Adipocyte (in vitro differentiated cells): ENCODE measurements at regions not wholly inside any gene's neighbourhood (a gene's known extent, or its start where the extent isn't known, plus 50 kb on each side); places are given as distances from the start of the nearest gene placed in this dataset.

Source experiments
- DNase-seq: peaks from one replicate; pipeline ENCODE4 v3.0.0-alpha.2; 2015; ENCODE audit warnings: low read depth
- H3K27me3 ChIP-seq: replicated peaks from 2 replicates; pipeline ENCODE4 v1.7.0; 2013; ENCODE audit warnings: mild to moderate bottlenecking, low read length, moderate library complexity; ENCODE audit not compliant: control insufficient read depth, insufficient read depth
- H3K36me3 ChIP-seq: 2 replicates; pipeline ENCODE4 v1.7.0; 2013; ENCODE audit warnings: low read length, mild to moderate bottlenecking, moderate library complexity; ENCODE audit not compliant: control insufficient read depth, insufficient read depth, severe bottlenecking
- H3K4me1 ChIP-seq: 2 replicates; pipeline ENCODE4 v1.7.0; 2013; ENCODE audit warnings: mild to moderate bottlenecking, low read length, moderate library complexity; ENCODE audit not compliant: control insufficient read depth, insufficient read depth
- H3K4me3 ChIP-seq: 2 replicates; pipeline ENCODE4 v1.7.0; 2013; ENCODE audit warnings: mild to moderate bottlenecking, low read length, moderate library complexity
- H3K9ac ChIP-seq: 2 replicates; pipeline ENCODE4 v1.7.0; 2013; ENCODE audit warnings: mild to moderate bottlenecking, low read length, moderate library complexity
- H3K9me3 ChIP-seq: 2 replicates; pipeline ENCODE4 v1.7.0; 2013; ENCODE audit warnings: mild to moderate bottlenecking, low read length, moderate library complexity; ENCODE audit not compliant: control insufficient read depth

GRCh38 chr7:68438811-68439210 is 1159.5 kb upstream of the AUTS2 start:
- H3K36me3 ChIP-seq = no peaks in the 10 kb centered on the region
- no peak overlapping the region for H3K9ac ChIP-seq
- H3K4me3 ChIP-seq = no peak overlapping the region
- peaks cover 2% of the 10 kb centered on the region for H3K4me1 ChIP-seq
- DNase-seq = no peak
- H3K9me3 ChIP-seq = peaks cover 3% of the 10 kb centered on the region
- H3K27me3 ChIP-seq = no peaks in the 10 kb centered on the region

DNA sequence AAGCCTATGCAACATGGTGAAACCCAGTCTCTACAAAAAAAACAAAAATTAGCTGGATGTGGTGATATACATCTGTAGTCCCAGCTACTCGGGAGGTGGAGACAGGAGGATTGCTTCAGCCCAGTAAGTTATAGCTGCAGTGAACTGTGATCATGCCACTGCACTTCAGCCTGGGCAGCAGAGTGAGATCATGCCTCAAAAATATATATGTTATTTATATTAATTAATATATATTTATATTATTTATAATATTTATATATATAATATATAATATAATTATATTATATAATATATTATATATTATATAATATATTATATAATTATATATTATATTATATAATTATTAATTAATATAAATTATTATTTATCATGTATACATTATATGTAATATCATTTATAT is 1158.4 kb upstream of the AUTS2 start:
- Histone ChIP-seq H3K4me1 (no peaks in the 10 kb centered on the region), H3K27me3 (no peaks in the 10 kb centered on the region), H3K9ac (no peak overlapping the region), H3K4me3 (no peak overlapping the region), H3K9me3 (peaks cover 3% of the 10 kb centered on the region), H3K36me3 (no peaks in the 10 kb centered on the region)
- DNase-seq = no peak

DNA sequence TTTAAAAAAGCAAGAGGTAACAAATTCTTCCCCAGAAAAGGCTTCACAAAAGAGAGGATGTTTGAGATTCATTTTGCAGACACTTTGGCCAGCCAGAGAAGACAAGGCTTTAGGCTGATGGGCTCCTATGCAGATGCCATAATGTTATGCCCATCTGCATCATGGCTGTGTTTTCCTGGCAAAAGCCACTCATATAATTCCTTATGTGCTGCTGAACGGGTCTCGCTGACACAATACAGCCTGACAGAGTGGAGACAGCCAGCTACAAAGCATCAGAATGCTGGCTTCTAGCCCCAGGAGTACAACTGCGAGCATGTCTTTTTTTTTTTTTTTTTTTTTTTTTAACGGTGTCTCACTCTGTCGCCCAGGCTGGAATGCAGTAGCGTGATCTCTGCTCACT is 1157.4 kb upstream of the AUTS2 start:
- DNase-seq = no peak

GRCh38 chr7:68441645-68442044 is 1156.6 kb upstream of the AUTS2 start:
- no peaks in the 10 kb centered on the region for H3K4me1 ChIP-seq
- no peak for DNase-seq
- H3K9me3 ChIP-seq = peaks cover 3% of the 10 kb centered on the region
- H3K9ac ChIP-seq = no peak overlapping the region
- H3K27me3 ChIP-seq = no peaks in the 10 kb centered on the region
- H3K4me3 ChIP-seq = no peak overlapping the region
- no peaks in the 10 kb centered on the region for H3K36me3 ChIP-seq

More for the DNA sequence above, 1157.4 kb upstream of the AUTS2 start:
- Histone ChIP-seq H3K4me3 (no peak overlapping the region), H3K9me3 (peaks cover 3% of the 10 kb centered on the region), H3K9ac (no peak overlapping the region), H3K36me3 (no peaks in the 10 kb centered on the region), H3K27me3 (no peaks in the 10 kb centered on the region), H3K4me1 (no peaks in the 10 kb centered on the region)

DNA sequence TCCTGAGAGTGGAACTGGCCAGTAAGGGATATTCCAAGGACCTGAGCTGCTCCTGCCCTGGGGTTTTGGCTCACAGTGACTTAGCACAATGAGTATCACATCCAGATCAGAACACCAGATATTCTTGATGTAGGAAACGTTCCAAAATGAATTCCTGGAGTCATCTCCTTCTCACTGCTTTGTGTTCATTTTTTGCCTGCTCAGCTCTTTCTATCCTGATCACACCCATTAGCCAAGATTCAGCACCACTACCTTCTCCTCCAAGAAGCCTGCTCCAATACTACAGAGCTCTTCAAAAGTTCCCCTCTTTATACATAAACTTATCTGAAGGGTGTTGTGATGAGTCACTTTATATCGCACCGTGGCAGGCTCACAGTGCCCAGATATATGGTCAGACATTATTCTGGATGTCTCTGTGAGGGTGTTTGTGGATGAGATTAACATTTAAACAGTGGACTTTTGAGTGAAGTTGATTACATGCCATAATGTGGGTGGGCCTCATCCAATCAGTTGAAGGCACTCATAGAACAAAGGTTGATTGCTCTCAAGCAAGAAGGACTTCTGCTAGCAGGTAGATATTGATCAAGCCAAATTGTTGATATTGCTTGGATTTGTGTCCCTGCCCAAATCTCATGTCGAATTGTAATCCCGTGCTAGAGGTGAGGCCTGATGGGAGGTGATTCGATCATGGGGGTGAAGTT is 1155.2 kb upstream of the AUTS2 start:
- DNase-seq = no peak
- no peaks in the 10 kb centered on the region for H3K27me3 ChIP-seq
- no peaks in the 10 kb centered on the region for H3K9me3 ChIP-seq

DNA sequence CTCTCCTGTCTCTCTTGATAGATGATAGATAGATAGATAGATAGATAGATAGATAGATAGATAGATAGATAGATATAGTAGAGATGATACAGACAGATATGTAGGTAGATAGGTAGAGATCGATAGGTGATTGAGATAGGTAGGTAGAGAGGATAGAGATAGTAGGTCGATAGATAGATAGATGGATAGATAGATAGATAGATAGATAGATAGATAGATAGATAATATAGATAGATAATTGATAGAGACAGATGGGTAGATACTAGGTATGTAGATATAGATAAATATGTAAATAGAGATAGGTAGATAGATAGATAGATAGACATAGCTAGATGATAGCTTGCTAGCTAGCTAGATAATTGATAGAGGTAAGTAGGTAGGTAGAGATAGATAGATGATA is 1154.2 kb upstream of the AUTS2 start:
- H3K4me3 ChIP-seq = no peak overlapping the region
- H3K36me3 ChIP-seq = no peaks in the 10 kb centered on the region
- H3K4me1 ChIP-seq = no peaks in the 10 kb centered on the region
- H3K9ac ChIP-seq = no peak overlapping the region
- no peaks in the 10 kb centered on the region for H3K27me3 ChIP-seq
- DNase-seq = no peak
- no peaks in the 10 kb centered on the region for H3K9me3 ChIP-seq

More for the DNA sequence above, 1155.2 kb upstream of the AUTS2 start:
- no peak overlapping the region for H3K4me3 ChIP-seq
- no peaks in the 10 kb centered on the region for H3K36me3 ChIP-seq
- H3K4me1 ChIP-seq = no peaks in the 10 kb centered on the region
- no peak overlapping the region for H3K9ac ChIP-seq

DNA sequence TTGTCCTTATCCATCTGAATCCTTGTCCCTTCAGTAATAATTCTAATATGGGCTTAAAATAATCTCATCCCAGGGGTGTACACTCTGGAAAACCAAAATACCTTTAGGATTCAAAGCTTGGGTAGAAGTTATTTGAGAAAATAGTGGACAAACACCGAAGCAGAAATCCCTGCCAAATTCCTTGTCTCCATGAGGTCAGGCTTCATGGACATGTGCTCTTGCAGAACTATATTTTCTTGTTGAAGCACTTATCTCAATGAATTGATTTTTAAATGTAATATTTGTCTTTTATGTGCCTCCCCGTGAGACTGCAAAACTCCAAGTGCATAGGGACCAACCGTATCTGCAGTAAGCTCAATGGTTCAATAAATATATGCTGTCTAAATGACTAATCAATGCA is 1153.3 kb upstream of the AUTS2 start:
- Histone ChIP-seq H3K9me3 (no peaks in the 10 kb centered on the region), H3K27me3 (no peaks in the 10 kb centered on the region), H3K4me3 (no peak overlapping the region), H3K9ac (no peak overlapping the region), H3K36me3 (no peaks in the 10 kb centered on the region), H3K4me1 (no peaks in the 10 kb centered on the region)
- DNase-seq = no peak

GRCh38 chr7:68446183-68446582 is 1152.1 kb upstream of the AUTS2 start:
- DNase-seq = no peak
- H3K36me3 ChIP-seq = no peaks in the 10 kb centered on the region

GRCh38 chr7:68449099-68449498 is 1149.2 kb upstream of the AUTS2 start:
- H3K9ac ChIP-seq = no peak overlapping the region
- no peaks in the 10 kb centered on the region for H3K9me3 ChIP-seq
- no peaks in the 10 kb centered on the region for H3K36me3 ChIP-seq
- H3K4me3 ChIP-seq = no peak overlapping the region
- no peak for DNase-seq
- no peaks in the 10 kb centered on the region for H3K4me1 ChIP-seq
- no peaks in the 10 kb centered on the region for H3K27me3 ChIP-seq

More at GRCh38 chr7:68446183-68446582, 1152.1 kb upstream of the AUTS2 start:
- Histone ChIP-seq H3K4me1 (no peaks in the 10 kb centered on the region), H3K4me3 (no peak overlapping the region), H3K9me3 (no peaks in the 10 kb centered on the region), H3K9ac (no peak overlapping the region), H3K27me3 (no peaks in the 10 kb centered on the region)

DNA sequence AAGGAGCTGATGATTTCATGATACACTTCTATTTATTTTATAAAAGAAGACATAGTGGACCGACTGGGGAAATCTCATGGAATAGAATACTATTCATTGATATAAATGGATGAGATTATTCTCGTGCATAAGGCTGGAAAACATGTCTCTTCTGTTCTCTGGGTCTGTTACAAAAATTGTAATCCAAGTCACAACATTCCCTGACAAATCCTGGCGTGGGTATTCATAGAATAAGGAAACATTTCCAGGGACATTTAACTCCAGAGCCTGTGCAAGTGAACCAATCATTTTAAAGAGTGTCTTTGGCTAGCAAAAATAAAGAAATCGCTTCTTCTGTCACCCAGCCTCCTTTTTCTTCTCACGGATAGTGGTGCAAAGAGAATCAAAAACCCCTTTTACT is 1148.5 kb upstream of the AUTS2 start:
- no peak for DNase-seq
- H3K9me3 ChIP-seq = no peaks in the 10 kb centered on the region
- no peak overlapping the region for H3K9ac ChIP-seq
- H3K27me3 ChIP-seq = no peaks in the 10 kb centered on the region
- H3K4me1 ChIP-seq = no peaks in the 10 kb centered on the region
- H3K4me3 ChIP-seq = no peak overlapping the region
- no peaks in the 10 kb centered on the region for H3K36me3 ChIP-seq

DNA sequence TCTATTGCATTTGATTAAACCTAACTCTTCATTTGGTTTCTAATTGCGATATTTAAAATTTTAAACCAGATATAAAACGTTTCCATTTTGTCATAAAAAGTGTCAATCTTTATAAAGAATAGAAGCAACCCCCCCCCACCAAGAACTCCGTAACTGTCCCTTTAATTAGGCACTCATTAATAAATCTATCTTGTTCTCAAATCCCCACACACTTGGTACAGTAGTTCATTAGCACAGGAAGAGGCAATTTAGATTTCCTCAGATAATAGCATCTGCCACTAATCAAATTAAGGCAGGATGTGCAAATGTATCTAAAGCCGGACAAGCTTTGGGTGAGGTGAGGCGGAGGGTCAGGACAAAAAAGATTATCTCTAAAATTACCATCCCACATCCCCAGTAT is 1143.3 kb upstream of the AUTS2 start:
- Histone ChIP-seq H3K27me3 (no peaks in the 10 kb centered on the region), H3K4me1 (no peaks in the 10 kb centered on the region), H3K9ac (no peak overlapping the region)

DNA sequence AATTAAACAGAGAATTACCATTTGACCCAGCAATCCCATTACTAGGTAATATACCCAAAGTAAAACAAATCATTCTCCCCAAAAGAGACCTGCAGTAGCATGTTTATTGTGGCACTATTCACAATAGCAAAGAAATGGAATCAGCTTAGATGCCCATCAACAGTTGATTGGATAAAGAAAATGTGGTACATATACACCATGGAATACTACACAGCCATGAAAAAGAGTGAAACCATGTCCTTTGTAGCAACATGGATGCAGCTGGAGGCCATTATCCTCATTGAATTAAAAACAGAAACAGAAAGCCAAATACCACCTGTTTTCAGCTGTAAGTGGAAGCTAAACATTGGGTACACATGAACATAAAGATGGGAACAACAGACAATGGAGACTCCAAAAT is 1141.8 kb upstream of the AUTS2 start:
- H3K9ac ChIP-seq = no peak overlapping the region
- H3K4me1 ChIP-seq = no peaks in the 10 kb centered on the region
- H3K27me3 ChIP-seq = no peaks in the 10 kb centered on the region
- H3K9me3 ChIP-seq = no peaks in the 10 kb centered on the region
- DNase-seq = no peak
- no peak overlapping the region for H3K4me3 ChIP-seq
- H3K36me3 ChIP-seq = no peaks in the 10 kb centered on the region

More for the DNA sequence above, 1143.3 kb upstream of the AUTS2 start:
- no peaks in the 10 kb centered on the region for H3K9me3 ChIP-seq
- H3K4me3 ChIP-seq = no peak overlapping the region
- no peaks in the 10 kb centered on the region for H3K36me3 ChIP-seq
- no peak for DNase-seq
